C4-2B (cell line): ENCODE measurements at regions not wholly inside any gene's neighbourhood (a gene's known extent, or its start where the extent isn't known, plus 50 kb on each side); places are given as distances from the start of the nearest gene placed in this dataset.

ENCODE experiments used
- H3K27ac ChIP-seq: fragments of 450-650 bp; 2 replicates; pipeline ENCODE4 v1.5.1; 2017
- ZFX ChIP-seq: fragments of 450-650 bp; IDR thresholded peaks from 2 replicates; pipeline ENCODE4 v1.6.1; 2017
- TF ChIP-seq, protein P1 (sequence below): fragments of 450-650 bp; conservative IDR thresholded peaks from 2 replicates; pipeline ENCODE4 v1.5.1; 2017; ENCODE audit warnings: mild to moderate bottlenecking

GRCh38 chr13:106384516-106384915, 150.9 kb downstream of the EFNB2 start:
- no peak overlapping the region for H3K27ac ChIP-seq
- no peak for TF ChIP-seq ZFX
- TF ChIP-seq, protein P1, sequence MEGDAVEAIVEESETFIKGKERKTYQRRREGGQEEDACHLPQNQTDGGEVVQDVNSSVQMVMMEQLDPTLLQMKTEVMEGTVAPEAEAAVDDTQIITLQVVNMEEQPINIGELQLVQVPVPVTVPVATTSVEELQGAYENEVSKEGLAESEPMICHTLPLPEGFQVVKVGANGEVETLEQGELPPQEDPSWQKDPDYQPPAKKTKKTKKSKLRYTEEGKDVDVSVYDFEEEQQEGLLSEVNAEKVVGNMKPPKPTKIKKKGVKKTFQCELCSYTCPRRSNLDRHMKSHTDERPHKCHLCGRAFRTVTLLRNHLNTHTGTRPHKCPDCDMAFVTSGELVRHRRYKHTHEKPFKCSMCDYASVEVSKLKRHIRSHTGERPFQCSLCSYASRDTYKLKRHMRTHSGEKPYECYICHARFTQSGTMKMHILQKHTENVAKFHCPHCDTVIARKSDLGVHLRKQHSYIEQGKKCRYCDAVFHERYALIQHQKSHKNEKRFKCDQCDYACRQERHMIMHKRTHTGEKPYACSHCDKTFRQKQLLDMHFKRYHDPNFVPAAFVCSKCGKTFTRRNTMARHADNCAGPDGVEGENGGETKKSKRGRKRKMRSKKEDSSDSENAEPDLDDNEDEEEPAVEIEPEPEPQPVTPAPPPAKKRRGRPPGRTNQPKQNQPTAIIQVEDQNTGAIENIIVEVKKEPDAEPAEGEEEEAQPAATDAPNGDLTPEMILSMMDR = no peak

DNA sequence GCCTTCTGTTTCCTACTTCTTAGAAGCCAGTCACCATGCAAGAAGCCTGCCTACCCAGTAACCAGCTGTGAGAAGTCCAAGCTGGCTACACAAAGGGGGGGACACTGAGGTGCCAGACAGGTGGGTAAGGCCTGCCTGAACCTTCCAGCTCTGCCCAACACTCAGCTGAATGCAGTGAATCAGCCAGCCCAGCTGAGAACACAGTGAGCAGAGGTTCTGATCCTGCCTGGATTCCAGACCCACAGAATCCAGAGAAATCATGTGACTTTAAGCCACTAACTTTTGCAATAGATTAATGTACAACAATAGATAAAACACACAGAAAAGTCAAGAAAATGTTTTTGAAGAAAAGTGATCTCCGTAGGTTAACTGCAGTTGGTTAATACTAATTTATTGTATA, 151.7 kb downstream of the EFNB2 start:
- TF ChIP-seq, protein P1 = no peak
- TF ChIP-seq ZFX = no peak

DNA sequence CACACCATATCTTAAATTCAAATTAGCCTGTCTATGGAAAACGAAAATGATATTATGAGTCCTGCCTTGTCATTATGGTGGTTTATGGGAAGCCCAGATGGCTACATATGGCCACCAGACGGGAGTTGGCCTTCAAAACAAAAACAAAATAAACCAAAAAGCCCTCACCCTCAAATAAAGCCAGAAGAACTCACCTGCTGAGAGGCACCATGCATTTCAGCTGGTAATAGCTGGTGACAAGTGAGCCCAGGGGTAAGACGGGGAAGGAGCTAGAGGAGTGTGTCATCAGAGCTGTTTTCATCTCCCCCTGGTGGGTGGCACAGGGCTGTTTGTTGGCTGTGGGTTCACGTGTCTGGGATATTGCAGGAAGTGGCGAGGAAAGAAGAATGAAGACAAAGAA, 152.9 kb downstream of the EFNB2 start:
- TF ChIP-seq, protein P1 = no peak
- no peak for TF ChIP-seq ZFX

More for the DNA sequence above, 151.7 kb downstream of the EFNB2 start:
- H3K27ac ChIP-seq = no peak overlapping the region

GRCh38 chr13:106381091-106381490, 154.4 kb downstream of the EFNB2 start:
- no peak overlapping the region for H3K27ac ChIP-seq
- no peak for TF ChIP-seq ZFX
- TF ChIP-seq, protein P1 = no peak

More for the DNA sequence above, 152.9 kb downstream of the EFNB2 start:
- no peak overlapping the region for H3K27ac ChIP-seq

DNA sequence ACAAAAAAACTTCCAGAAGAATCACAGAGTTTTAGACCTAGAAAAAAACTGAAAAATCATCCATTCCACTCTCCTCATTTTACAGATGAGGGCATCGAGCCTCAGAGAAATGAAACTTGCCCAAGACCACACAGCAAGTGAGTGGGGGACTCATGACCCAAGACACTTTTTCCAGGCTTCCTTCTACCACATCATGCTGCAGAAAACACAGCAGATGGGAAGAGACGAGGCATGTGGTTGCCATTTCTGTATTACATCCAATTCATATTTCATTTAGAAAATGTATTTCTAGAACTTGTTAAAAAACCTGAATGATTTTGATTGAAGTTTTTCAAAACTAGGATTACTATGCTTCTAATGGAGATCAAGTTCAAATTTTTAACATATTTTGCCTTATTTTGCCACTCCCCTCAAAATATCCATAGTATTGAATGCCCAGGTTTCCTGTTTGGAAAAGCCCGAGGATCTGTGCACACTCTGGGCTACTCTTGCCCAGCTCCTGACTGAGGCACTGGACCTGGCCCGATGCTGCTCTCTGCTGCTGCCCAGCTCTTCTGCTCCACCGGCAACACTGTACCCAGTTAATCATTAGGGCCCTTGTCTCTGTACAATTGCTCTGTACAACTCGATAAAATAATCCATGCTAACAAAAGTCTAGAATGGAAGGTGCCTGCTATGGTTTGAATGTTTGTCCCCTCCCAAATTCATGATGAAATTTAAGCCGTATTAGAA, 157.4 kb downstream of the EFNB2 start:
- no peak for TF ChIP-seq ZFX
- TF ChIP-seq, protein P1 = no peak
- H3K27ac ChIP-seq = no peak overlapping the region

GRCh38 chr13:106377341-106377740, 158.1 kb downstream of the EFNB2 start:
- TF ChIP-seq, protein P1 = no peak
- no peak for TF ChIP-seq ZFX
- H3K27ac ChIP-seq = no peak overlapping the region

- TF ChIP-seq, protein P1 = no peak; the same call in 1 of the 2 replicates
- no peak for TF ChIP-seq ZFX
- H3K27ac ChIP-seq = no peak overlapping the region
These were observed 158.9 kb downstream of the EFNB2 start for GRCh38 chr13:106376401-106377112.
